ENCODE measurements at regions not wholly inside any gene's neighbourhood (a gene's known extent, or its start where the extent isn't known, plus 50 kb on each side); places are given as distances from the start of the nearest gene placed in this dataset.
A peak's percentile ranks its signal among the peaks of the same experiment; 100 is the strongest.

GRCh38 chr15:26082221-26083109, 219.3 kb upstream of the ATP10A start:
- H3K9me3 ChIP-seq (ENCODE audit: low read depth) = no peaks in the 10 kb centered on the region
- H3K27me3 ChIP-seq = no peaks in the 10 kb centered on the region
- H4K20me1 ChIP-seq (ENCODE audit: insufficient read depth, poor library complexity, severe bottlenecking) = no peaks in the 10 kb centered on the region
- peak overlapping the region; percentile 66 for H3K4me3 ChIP-seq
- H2AFZ ChIP-seq = peak overlapping the region; percentile 74
- H3K79me2 ChIP-seq = no peaks in the 10 kb centered on the region
- TF ChIP-seq CTCF (IDR thresholded peaks at IDR 0.05; ENCODE audit: poor library complexity) = no peak
- TF ChIP-seq EZH2 (IDR thresholded peaks at IDR 0.05; ENCODE audit: borderline replicate concordance) = no peak
- TF ChIP-seq EZH2phosphoT487 (IDR thresholded peaks at IDR 0.05; ENCODE audit: low read depth, severe bottlenecking, unreplicated experiment) = no peak
- no peaks in the 10 kb centered on the region for H3K4me1 ChIP-seq (ENCODE audit: insufficient read depth)
- H3K4me2 ChIP-seq = peak overlapping the region; percentile 75
- H3K9me2 ChIP-seq (replicated peaks; ENCODE audit: insufficient read depth) = no peaks in the 10 kb centered on the region
- H3K27ac ChIP-seq = peak overlapping the region; percentile 91
- DNase-seq (ENCODE audit: low spot score) = peak; percentile 98
- WGBS (ENCODE audit: low lambda C conversion rate, missing lambda C conversion rate) = 2% methylated on average over 47 of the region's 48 CpGs
- no peaks in the 10 kb centered on the region for H3K36me3 ChIP-seq (replicated peaks; ENCODE audit: insufficient read depth, low read depth)

- Histone ChIP-seq H3K4me2 (peak overlapping the region; percentile 66), H3K4me1 (ENCODE audit: insufficient read depth) (no peaks in the 10 kb centered on the region), H4K20me1 (ENCODE audit: insufficient read depth, poor library complexity, severe bottlenecking) (no peaks in the 10 kb centered on the region), H3K79me2 (no peaks in the 10 kb centered on the region), H3K36me3 (replicated peaks; ENCODE audit: insufficient read depth, low read depth) (no peaks in the 10 kb centered on the region), H3K27ac (peak overlapping the region; percentile 25), H3K9me2 (replicated peaks; ENCODE audit: insufficient read depth) (no peaks in the 10 kb centered on the region), H3K4me3 (no peak overlapping the region), H2AFZ (no peak overlapping the region), H3K9me3 (ENCODE audit: low read depth) (no peaks in the 10 kb centered on the region), H3K27me3 (no peaks in the 10 kb centered on the region)
- WGBS (ENCODE audit: low lambda C conversion rate, missing lambda C conversion rate) = 25% methylated on average over 10 of the region's 10 CpGs
- TF ChIP-seq EZH2 (IDR thresholded peaks at IDR 0.05; ENCODE audit: borderline replicate concordance) (no peak), EZH2phosphoT487 (IDR thresholded peaks at IDR 0.05; ENCODE audit: low read depth, severe bottlenecking, unreplicated experiment) (no peak), CTCF (IDR thresholded peaks at IDR 0.05; ENCODE audit: poor library complexity) (no peak)
- no peak for DNase-seq (ENCODE audit: low spot score)
Observed at GRCh38 chr15:26081758-26082220, 218.7 kb upstream of the ATP10A start.

GRCh38 chr15:26075770-26076169, 212.6 kb upstream of the ATP10A start:
- Histone ChIP-seq H3K4me2 (no peak overlapping the region), H3K79me2 (no peaks in the 10 kb centered on the region), H3K27ac (no peak overlapping the region), H3K4me1 (ENCODE audit: insufficient read depth) (no peaks in the 10 kb centered on the region), H3K27me3 (no peaks in the 10 kb centered on the region), H3K4me3 (no peak overlapping the region), H3K9me2 (replicated peaks; ENCODE audit: insufficient read depth) (no peaks in the 10 kb centered on the region), H4K20me1 (ENCODE audit: insufficient read depth, poor library complexity, severe bottlenecking) (no peaks in the 10 kb centered on the region), H2AFZ (no peak overlapping the region), H3K9me3 (ENCODE audit: low read depth) (no peaks in the 10 kb centered on the region), H3K36me3 (replicated peaks; ENCODE audit: insufficient read depth, low read depth) (no peaks in the 10 kb centered on the region)
- 79% methylated on average over 4 of the region's 4 CpGs for WGBS (ENCODE audit: low lambda C conversion rate, missing lambda C conversion rate)
- DNase-seq (ENCODE audit: low spot score) = no peak
- no peak for TF ChIP-seq EZH2 (IDR thresholded peaks at IDR 0.05; ENCODE audit: borderline replicate concordance)
- TF ChIP-seq CTCF (IDR thresholded peaks at IDR 0.05; ENCODE audit: poor library complexity) = no peak
- no peak for TF ChIP-seq EZH2phosphoT487 (IDR thresholded peaks at IDR 0.05; ENCODE audit: low read depth, severe bottlenecking, unreplicated experiment)

Measured in hepatocyte (in vitro differentiated cells).